GM12878 (cell line): ENCODE measurements at regions not wholly inside any gene's neighbourhood (a gene's known extent, or its start where the extent isn't known, plus 50 kb on each side); places are given as distances from the start of the nearest gene placed in this dataset.

Source experiments
- ATAC-seq: fragments of 200-7000 bp; cut with Tn5 transposase; 3 replicates; pipeline ENCODE4 v1.9.1; 2020; ENCODE audit warnings: mild to moderate bottlenecking, moderate library complexity
- BruUV-seq: library from RNA; stranded (reverse); fragments of 400-500 nt; replicated peaks from 2 replicates; lab custom pipeline; 2021; lab: Mats Ljungman, UMichigan
- CTCF ChIA-PET: fragments of 300-600 bp; sonication (Branson Sonifier 250); formaldehyde crosslinking; extraction: SDS; loops from one replicate; lab custom pipeline; 2021; ENCODE audit warnings: inconsistent platforms; lab: Yijun Ruan, JAX
- POLR2A ChIA-PET: fragments of 350-600 bp; formaldehyde crosslinking; extraction: SDS; loops from one replicate; lab custom pipeline; 2021; ENCODE audit warnings: inconsistent platforms; lab: Charles Lee
- RAD21 ChIA-PET: fragments of 300-600 bp; sonication (Branson Sonifier 250); formaldehyde crosslinking; loops from one replicate; lab custom pipeline; 2023; ENCODE audit warnings: antibody characterized with exemption; ENCODE audit not compliant: unreplicated experiment; lab: Charles Lee
- SMC1A ChIA-PET: fragments of 300-600 bp; sonication (Branson Sonifier 250); formaldehyde crosslinking; loops from one replicate; lab custom pipeline; 2023; ENCODE audit not compliant: unreplicated experiment, uncharacterized antibody; lab: Charles Lee
- DNase-seq: peaks from one replicate; pipeline ENCODE4 v3.0.0-alpha.2; 2011; ENCODE audit warnings: low read depth, low spot score
- FAIRE-seq: peaks from 3 replicates; lab custom pipeline; 2011; peaks lifted over from hg19 to GRCh38; lab: Jason Lieb, UNC
- H2AFZ ChIP-seq: 2 replicates; pipeline ENCODE4 v1.6.0; 2011; ENCODE audit warnings: low read depth, low read length, control low read depth; ENCODE audit not compliant: control insufficient read depth
- H3K27ac ChIP-seq: 2 replicates; pipeline ENCODE4 v1.5.1; 2011; ENCODE audit warnings: control low read depth; ENCODE audit not compliant: control insufficient read depth, insufficient read depth
- H3K27me3 ChIP-seq, 2 experiments: replicated peaks in 1 of 2; 2 replicates each; pipeline versions ENCODE4 v1.6.0 to v1.6.1; 2011; ENCODE audit warnings: low read length in 1 of 2; ENCODE audit not compliant: control insufficient read depth in 2 of 2, insufficient read depth in 2 of 2
- H3K36me3 ChIP-seq, 2 experiments: 2 replicates each; pipeline ENCODE4 v1.5.1; 2011; ENCODE audit warnings: low read length in 1 of 2; ENCODE audit not compliant: control insufficient read depth in 2 of 2, insufficient read depth in 2 of 2
- H3K4me1 ChIP-seq: 2 replicates; pipeline ENCODE4 v1.6.1; 2011; ENCODE audit warnings: mild to moderate bottlenecking, low read length, moderate library complexity, mixed read lengths; ENCODE audit not compliant: control insufficient read depth, insufficient read depth
- H3K4me2 ChIP-seq: 2 replicates; pipeline ENCODE4 v1.6.0; 2011; ENCODE audit warnings: control low read depth; ENCODE audit not compliant: control insufficient read depth, insufficient read depth
- H3K4me3 ChIP-seq: fragments of 200-600 bp; sonication (generic); 2 replicates; pipeline ENCODE4 v1.5.1; 2016
- H3K79me2 ChIP-seq: 2 replicates; pipeline ENCODE4 v1.6.0; 2011; ENCODE audit warnings: low read length; ENCODE audit not compliant: control insufficient read depth, insufficient read depth
- H3K9ac ChIP-seq: 2 replicates; pipeline ENCODE4 v1.8.0; 2011; ENCODE audit warnings: low read length, control low read depth, mixed read lengths; ENCODE audit not compliant: control insufficient read depth, insufficient read depth
- H3K9me3 ChIP-seq: replicated peaks from 3 replicates; pipeline ENCODE4 v1.5.1; 2011; ENCODE audit warnings: mild to moderate bottlenecking, low read length; ENCODE audit not compliant: control insufficient read depth, insufficient read depth
- H4K20me1 ChIP-seq: 2 replicates; pipeline ENCODE4 v1.6.0; 2011; ENCODE audit not compliant: control insufficient read depth, insufficient read depth
- CEBPZ ChIP-seq: fragments of 150-350 bp; IDR thresholded peaks from 2 replicates; pipeline ENCODE4 v1.6.1; 2016; ENCODE audit warnings: low read depth, low read length
- CHD1 ChIP-seq: IDR thresholded peaks from 2 replicates; pipeline ENCODE4 v1.6.1; 2012; ENCODE audit warnings: low read depth, low read length, improper control_type of control experiment
- E2F4 ChIP-seq: IDR thresholded peaks from 2 replicates; pipeline ENCODE4 v1.6.1; 2012; ENCODE audit warnings: low read depth, low read length, improper control_type of control experiment
- HDAC2 ChIP-seq: fragments of 200-600 bp; sonication (generic); IDR thresholded peaks from 2 replicates; pipeline ENCODE4 v1.6.1; 2017
- IKZF1 ChIP-seq: fragments of 450-650 bp; conservative IDR thresholded peaks from 2 replicates; pipeline ENCODE4 v1.6.1; 2017; ENCODE audit warnings: antibody characterized with exemption, mild to moderate bottlenecking
- JUNB ChIP-seq: IDR thresholded peaks from 2 replicates; pipeline ENCODE4 v1.6.1; 2016; ENCODE audit warnings: antibody characterized with exemption, mild to moderate bottlenecking
- MYC ChIP-seq: IDR thresholded peaks from 2 replicates; pipeline ENCODE4 v1.6.1; 2011; ENCODE audit warnings: mild to moderate bottlenecking, low read length, moderate library complexity, inconsistent platforms; ENCODE audit not compliant: insufficient read depth, insufficient replicate concordance, insufficient read length, severe bottlenecking
- RAD51 ChIP-seq: fragments of 450-650 bp; IDR thresholded peaks from 2 replicates; pipeline ENCODE4 v1.6.1; 2016; ENCODE audit warnings: moderate library complexity, mild to moderate bottlenecking, inconsistent platforms
- SMAD5 ChIP-seq: IDR thresholded peaks from 2 replicates; pipeline ENCODE4 v1.6.1; 2016; ENCODE audit warnings: antibody characterized with exemption, low read depth
- SMC3 ChIP-seq: IDR thresholded peaks from 2 replicates; pipeline ENCODE4 v1.6.1; 2011; ENCODE audit warnings: low read length, improper control_type of control experiment, borderline replicate concordance
- SREBF1 ChIP-seq: IDR thresholded peaks from 2 replicates; pipeline ENCODE4 v1.6.1; 2012; ENCODE audit warnings: mild to moderate bottlenecking, low read length
- STAT1 ChIP-seq: fragments of 450-650 bp; conservative IDR thresholded peaks from 2 replicates; pipeline ENCODE4 v1.6.1; 2014; ENCODE audit warnings: antibody characterized with exemption, mild to moderate bottlenecking
- TBL1XR1 ChIP-seq: IDR thresholded peaks from 2 replicates; pipeline ENCODE4 v1.6.1; 2012; ENCODE audit warnings: low read depth, low read length, improper control_type of control experiment
- TCF7 ChIP-seq: IDR thresholded peaks from 2 replicates; pipeline ENCODE4 v1.6.1; 2014; ENCODE audit warnings: antibody characterized with exemption, borderline replicate concordance
- ZNF622 ChIP-seq: fragments of 450-650 bp; IDR thresholded peaks from 2 replicates; pipeline ENCODE4 v1.6.1; 2017; ENCODE audit warnings: mild to moderate bottlenecking, inconsistent platforms
- WGBS: methylation state at CpG from one replicate; pipeline ENCODE4 v1.1.6; 2016; ENCODE audit warnings: low lambda C conversion rate; ENCODE audit not compliant: insufficient replicate concordance, insufficient coverage; ENCODE audit errors: missing lambda C conversion rate; 5-methylcytosine and 5-hydroxymethylcytosine counted together
- in situ Hi-C: fragments of 300-500 bp; cut with MboI; formaldehyde crosslinking; loops from 9 replicates; pipeline ENCODE4 v1.14.3; 2018; ENCODE audit warnings: mixed read lengths
- intact Hi-C: fragments of 100-400 bp; cut with micrococcal nuclease; formaldehyde crosslinking; loops from one replicate; pipeline ENCODE4 v1.14.2; 2022; ENCODE audit not compliant: unreplicated experiment
- TF ChIP-seq, protein P1 (sequence below): IDR thresholded peaks from 2 replicates; pipeline ENCODE4 v1.6.1; 2011; ENCODE audit warnings: mild to moderate bottlenecking, low read depth, low read length, moderate library complexity; ENCODE audit not compliant: insufficient replicate concordance
- TF ChIP-seq, protein P2 (sequence below), 3 experiments: IDR thresholded peaks in 2 of 3; conservative IDR thresholded peaks in 1 of 3; 2 replicates each; pipeline ENCODE4 v1.5.1; 2011; ENCODE audit warnings: low read depth in 3 of 3, low read length in 3 of 3, mild to moderate bottlenecking in 3 of 3, control low read depth in 2 of 3, moderate library complexity in 2 of 3, inconsistent platforms in 1 of 3, mixed read lengths in 1 of 3; ENCODE audit not compliant: control insufficient read depth in 2 of 3, insufficient read depth in 1 of 3; ENCODE audit errors: extremely low read depth in 1 of 3

DNA sequence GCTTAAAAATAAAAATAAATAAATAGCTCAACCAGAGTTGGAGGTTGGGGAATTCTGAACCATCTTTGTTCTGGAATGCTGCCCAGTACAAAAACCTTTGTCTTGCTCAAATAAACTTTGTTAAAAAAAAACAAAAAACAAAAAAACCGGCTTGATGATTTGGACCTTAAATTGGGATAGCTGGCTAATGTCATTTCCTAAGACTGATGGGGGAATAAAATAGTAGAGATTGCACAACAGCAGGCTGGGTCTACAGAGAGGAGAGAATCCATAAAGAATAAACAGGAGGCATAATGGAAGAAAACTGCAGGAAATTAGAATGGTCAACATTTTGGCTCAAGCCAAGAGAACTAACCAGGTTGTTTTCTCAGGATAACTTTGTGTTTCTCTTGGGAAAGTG, 370.9 kb downstream of the AEBP2 start (continued):
- TF ChIP-seq, protein P1, sequence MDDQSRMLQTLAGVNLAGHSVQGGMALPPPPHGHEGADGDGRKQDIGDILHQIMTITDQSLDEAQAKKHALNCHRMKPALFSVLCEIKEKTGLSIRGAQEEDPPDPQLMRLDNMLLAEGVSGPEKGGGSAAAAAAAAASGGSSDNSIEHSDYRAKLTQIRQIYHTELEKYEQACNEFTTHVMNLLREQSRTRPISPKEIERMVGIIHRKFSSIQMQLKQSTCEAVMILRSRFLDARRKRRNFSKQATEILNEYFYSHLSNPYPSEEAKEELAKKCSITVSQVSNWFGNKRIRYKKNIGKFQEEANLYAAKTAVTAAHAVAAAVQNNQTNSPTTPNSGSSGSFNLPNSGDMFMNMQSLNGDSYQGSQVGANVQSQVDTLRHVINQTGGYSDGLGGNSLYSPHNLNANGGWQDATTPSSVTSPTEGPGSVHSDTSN = no peak
- TF ChIP-seq MYC (no peak), HDAC2 (no peak), SMC3 (no peak), TBL1XR1 (no peak)
- TF ChIP-seq, all 136 proteins: peak for 0

DNA sequence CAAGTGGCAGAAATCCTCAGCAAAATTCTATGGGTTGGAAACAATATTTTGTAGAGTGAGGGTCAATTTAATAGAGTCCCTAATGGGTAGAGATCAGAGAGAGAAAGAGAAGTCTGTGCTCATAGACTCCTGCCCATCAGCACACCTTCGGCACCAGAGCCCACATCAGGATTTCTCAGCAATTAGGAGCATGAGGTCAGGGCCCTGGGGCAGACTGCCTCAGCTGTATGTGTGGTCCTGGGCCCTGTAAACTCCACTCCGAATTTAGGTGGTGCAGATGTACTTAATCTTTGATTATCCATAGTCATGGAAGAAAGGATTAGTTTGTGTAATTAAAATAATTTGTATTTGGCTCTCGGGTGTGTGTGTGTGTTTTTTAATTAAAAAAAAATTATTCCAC, 372.6 kb downstream of the AEBP2 start:
- no peak for ATAC-seq
- WGBS = 13% methylated on average over 3 of the region's 3 CpGs
- TF ChIP-seq TCF7 (no peak), SREBF1 (no peak), STAT1 (no peak), SMAD5 (no peak), ZNF622 (no peak), CHD1 (no peak), CEBPZ (no peak), RAD51 (no peak), JUNB (no peak), IKZF1 (no peak), MYC (no peak), E2F4 (no peak)
- TF ChIP-seq, protein P2, sequence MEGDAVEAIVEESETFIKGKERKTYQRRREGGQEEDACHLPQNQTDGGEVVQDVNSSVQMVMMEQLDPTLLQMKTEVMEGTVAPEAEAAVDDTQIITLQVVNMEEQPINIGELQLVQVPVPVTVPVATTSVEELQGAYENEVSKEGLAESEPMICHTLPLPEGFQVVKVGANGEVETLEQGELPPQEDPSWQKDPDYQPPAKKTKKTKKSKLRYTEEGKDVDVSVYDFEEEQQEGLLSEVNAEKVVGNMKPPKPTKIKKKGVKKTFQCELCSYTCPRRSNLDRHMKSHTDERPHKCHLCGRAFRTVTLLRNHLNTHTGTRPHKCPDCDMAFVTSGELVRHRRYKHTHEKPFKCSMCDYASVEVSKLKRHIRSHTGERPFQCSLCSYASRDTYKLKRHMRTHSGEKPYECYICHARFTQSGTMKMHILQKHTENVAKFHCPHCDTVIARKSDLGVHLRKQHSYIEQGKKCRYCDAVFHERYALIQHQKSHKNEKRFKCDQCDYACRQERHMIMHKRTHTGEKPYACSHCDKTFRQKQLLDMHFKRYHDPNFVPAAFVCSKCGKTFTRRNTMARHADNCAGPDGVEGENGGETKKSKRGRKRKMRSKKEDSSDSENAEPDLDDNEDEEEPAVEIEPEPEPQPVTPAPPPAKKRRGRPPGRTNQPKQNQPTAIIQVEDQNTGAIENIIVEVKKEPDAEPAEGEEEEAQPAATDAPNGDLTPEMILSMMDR (IDR thresholded peaks at IDR 0.05 in 2 of 3, conservative IDR thresholded peaks at IDR 0.05 in 1 of 3; ENCODE audit: control insufficient read depth in 2 of 3, extremely low read depth in 1 of 3, insufficient read depth in 1 of 3, low read depth in 3 of 3, low read length in 3 of 3) = no peak

More for the DNA sequence above, 372.6 kb downstream of the AEBP2 start:
- Histone ChIP-seq H3K9me3 (no peaks in the 10 kb centered on the region; the same call in 2 of the 3 replicates), H3K4me3 (no peak overlapping the region), H3K79me2 (no peaks in the 10 kb centered on the region), H4K20me1 (no peaks in the 10 kb centered on the region), H3K27ac (no peak overlapping the region), H3K9ac (no peak overlapping the region), H3K4me2 (no peak overlapping the region), H2AFZ (no peak overlapping the region), H3K36me3 (no peaks in the 10 kb centered on the region), H3K4me1 (no peaks in the 10 kb centered on the region), H3K27me3 (no peaks in the 10 kb centered on the region)
- CTCF ChIA-PET = interaction anchor here (0.7 kb wide), 1 partner anchor 11 kb away, joined by 3 read pairs; no protein-coding TSS in a partner anchor
- DNase-seq (no peak), FAIRE-seq (no peak)
- POLR2A ChIA-PET = no interaction called here
- intact Hi-C loops = no loop called here
- in situ Hi-C loops = no loop called here
- no TSS peak for BruUV-seq
- SMC1A ChIA-PET = interaction anchor here (1.2 to 2.7 kb wide), 2 partner anchors 11 to 82 kb away, joined by 3 to 12 read pairs; no protein-coding TSS in a partner anchor
- RAD21 ChIA-PET = no interaction called here
